GM12878 (cell line): ENCODE measurements at regions not wholly inside any gene's neighbourhood (a gene's known extent, or its start where the extent isn't known, plus 50 kb on each side); places are given as distances from the start of the nearest gene placed in this dataset.

Source experiments
- ATAC-seq: fragments of 200-7000 bp; cut with Tn5 transposase; 3 replicates; pipeline ENCODE4 v1.9.1; 2020; ENCODE audit warnings: mild to moderate bottlenecking, moderate library complexity
- BruUV-seq: library from RNA; stranded (reverse); fragments of 400-500 nt; replicated peaks from 2 replicates; lab custom pipeline; 2021; lab: Mats Ljungman, UMichigan
- CTCF ChIA-PET: fragments of 300-600 bp; sonication (Branson Sonifier 250); formaldehyde crosslinking; extraction: SDS; loops from one replicate; lab custom pipeline; 2021; ENCODE audit warnings: inconsistent platforms; lab: Yijun Ruan, JAX
- POLR2A ChIA-PET: fragments of 350-600 bp; formaldehyde crosslinking; extraction: SDS; loops from one replicate; lab custom pipeline; 2021; ENCODE audit warnings: inconsistent platforms; lab: Charles Lee
- RAD21 ChIA-PET: fragments of 300-600 bp; sonication (Branson Sonifier 250); formaldehyde crosslinking; loops from one replicate; lab custom pipeline; 2023; ENCODE audit warnings: antibody characterized with exemption; ENCODE audit not compliant: unreplicated experiment; lab: Charles Lee
- SMC1A ChIA-PET: fragments of 300-600 bp; sonication (Branson Sonifier 250); formaldehyde crosslinking; loops from one replicate; lab custom pipeline; 2023; ENCODE audit not compliant: unreplicated experiment, uncharacterized antibody; lab: Charles Lee
- DNase-seq: peaks from one replicate; pipeline ENCODE4 v3.0.0-alpha.2; 2011; ENCODE audit warnings: low read depth, low spot score
- FAIRE-seq: peaks from 3 replicates; lab custom pipeline; 2011; peaks lifted over from hg19 to GRCh38; lab: Jason Lieb, UNC
- H2AFZ ChIP-seq: 2 replicates; pipeline ENCODE4 v1.6.0; 2011; ENCODE audit warnings: low read depth, low read length, control low read depth; ENCODE audit not compliant: control insufficient read depth
- H3K27ac ChIP-seq: 2 replicates; pipeline ENCODE4 v1.5.1; 2011; ENCODE audit warnings: control low read depth; ENCODE audit not compliant: control insufficient read depth, insufficient read depth
- H3K27me3 ChIP-seq, 2 experiments: replicated peaks in 1 of 2; 2 replicates each; pipeline versions ENCODE4 v1.6.0 to v1.6.1; 2011; ENCODE audit warnings: low read length in 1 of 2; ENCODE audit not compliant: control insufficient read depth in 2 of 2, insufficient read depth in 2 of 2
- H3K36me3 ChIP-seq, 2 experiments: 2 replicates each; pipeline ENCODE4 v1.5.1; 2011; ENCODE audit warnings: low read length in 1 of 2; ENCODE audit not compliant: control insufficient read depth in 2 of 2, insufficient read depth in 2 of 2
- H3K4me1 ChIP-seq: 2 replicates; pipeline ENCODE4 v1.6.1; 2011; ENCODE audit warnings: mild to moderate bottlenecking, low read length, moderate library complexity, mixed read lengths; ENCODE audit not compliant: control insufficient read depth, insufficient read depth
- H3K4me2 ChIP-seq: 2 replicates; pipeline ENCODE4 v1.6.0; 2011; ENCODE audit warnings: control low read depth; ENCODE audit not compliant: control insufficient read depth, insufficient read depth
- H3K4me3 ChIP-seq: fragments of 200-600 bp; sonication (generic); 2 replicates; pipeline ENCODE4 v1.5.1; 2016
- H3K79me2 ChIP-seq: 2 replicates; pipeline ENCODE4 v1.6.0; 2011; ENCODE audit warnings: low read length; ENCODE audit not compliant: control insufficient read depth, insufficient read depth
- H3K9ac ChIP-seq: 2 replicates; pipeline ENCODE4 v1.8.0; 2011; ENCODE audit warnings: low read length, control low read depth, mixed read lengths; ENCODE audit not compliant: control insufficient read depth, insufficient read depth
- H3K9me3 ChIP-seq: replicated peaks from 3 replicates; pipeline ENCODE4 v1.5.1; 2011; ENCODE audit warnings: mild to moderate bottlenecking, low read length; ENCODE audit not compliant: control insufficient read depth, insufficient read depth
- H4K20me1 ChIP-seq: 2 replicates; pipeline ENCODE4 v1.6.0; 2011; ENCODE audit not compliant: control insufficient read depth, insufficient read depth
- BCL11A ChIP-seq: IDR thresholded peaks from 2 replicates; pipeline ENCODE4 v1.6.1; 2011; ENCODE audit warnings: low read depth, low read length
- CBX5 ChIP-seq: sonication (generic); IDR thresholded peaks from 2 replicates; pipeline ENCODE4 v1.6.1; 2016; ENCODE audit warnings: low read depth, moderate library complexity, mild to moderate bottlenecking, inconsistent platforms
- CHD1 ChIP-seq: IDR thresholded peaks from 2 replicates; pipeline ENCODE4 v1.6.1; 2012; ENCODE audit warnings: low read depth, low read length, improper control_type of control experiment
- CREB1 ChIP-seq: IDR thresholded peaks from 2 replicates; pipeline ENCODE4 v1.6.1; 2012; ENCODE audit warnings: low read depth, mild to moderate bottlenecking, inconsistent platforms
- NR2C1 ChIP-seq: fragments of 450-650 bp; IDR thresholded peaks from 2 replicates; pipeline ENCODE4 v1.6.1; 2017; ENCODE audit warnings: antibody characterized with exemption, mild to moderate bottlenecking, moderate library complexity
- POLR2AphosphoS2 ChIP-seq: IDR thresholded peaks from 2 replicates; pipeline ENCODE4 v1.6.1; 2011; ENCODE audit warnings: low read depth, mild to moderate bottlenecking, low read length, improper control_type of control experiment, moderate library complexity
- POLR2AphosphoS5 ChIP-seq: IDR thresholded peaks from 2 replicates; pipeline ENCODE4 v1.6.1; 2011; ENCODE audit warnings: mild to moderate bottlenecking, low read length, inconsistent platforms
- RELA ChIP-seq: fragments of 450-650 bp; IDR thresholded peaks from 2 replicates; pipeline ENCODE4 v1.8.0; 2014; ENCODE audit warnings: borderline replicate concordance; ENCODE audit not compliant: partially characterized antibody
- RUNX3 ChIP-seq: IDR thresholded peaks from 2 replicates; pipeline ENCODE4 v1.6.1; 2012; ENCODE audit warnings: low read length, inconsistent platforms
- SIX5 ChIP-seq: IDR thresholded peaks from 2 replicates; pipeline ENCODE4 v1.6.1; 2011; ENCODE audit warnings: mild to moderate bottlenecking, low read depth, low read length, moderate library complexity; ENCODE audit not compliant: severe bottlenecking
- SRF ChIP-seq, 2 experiments: IDR thresholded peaks; 2 replicates each; pipeline ENCODE4 v1.6.1; 2011; ENCODE audit warnings: low read depth in 2 of 2, low read length in 2 of 2, mild to moderate bottlenecking in 1 of 2, moderate library complexity in 1 of 2
- YBX1 ChIP-seq: fragments of 450-650 bp; IDR thresholded peaks from 2 replicates; pipeline ENCODE4 v1.6.1; 2016; ENCODE audit warnings: antibody characterized with exemption
- ZBED1 ChIP-seq: IDR thresholded peaks from 2 replicates; pipeline ENCODE4 v1.6.1; 2016; ENCODE audit warnings: borderline replicate concordance
- WGBS: methylation state at CpG from one replicate; pipeline ENCODE4 v1.1.6; 2016; ENCODE audit warnings: low lambda C conversion rate; ENCODE audit not compliant: insufficient replicate concordance, insufficient coverage; ENCODE audit errors: missing lambda C conversion rate; 5-methylcytosine and 5-hydroxymethylcytosine counted together
- in situ Hi-C: fragments of 300-500 bp; cut with MboI; formaldehyde crosslinking; loops from 9 replicates; pipeline ENCODE4 v1.14.3; 2018; ENCODE audit warnings: mixed read lengths
- intact Hi-C: fragments of 100-400 bp; cut with micrococcal nuclease; formaldehyde crosslinking; loops from one replicate; pipeline ENCODE4 v1.14.2; 2022; ENCODE audit not compliant: unreplicated experiment
- TF ChIP-seq, protein P1 (sequence below): IDR thresholded peaks from 2 replicates; pipeline ENCODE4 v1.6.1; 2012; ENCODE audit warnings: mild to moderate bottlenecking, low read depth, low read length
- TF ChIP-seq, protein P2 (sequence below): fragments of 450-650 bp; formaldehyde crosslinking; IDR thresholded peaks from 2 replicates; pipeline ENCODE4 v1.4.0; 2022; ENCODE audit warnings: mild to moderate bottlenecking, moderate library complexity
- TF ChIP-seq, protein P3 (sequence below): fragments of 450-650 bp; IDR thresholded peaks from 2 replicates; pipeline ENCODE4 v1.6.1; 2016; ENCODE audit warnings: mild to moderate bottlenecking

DNA sequence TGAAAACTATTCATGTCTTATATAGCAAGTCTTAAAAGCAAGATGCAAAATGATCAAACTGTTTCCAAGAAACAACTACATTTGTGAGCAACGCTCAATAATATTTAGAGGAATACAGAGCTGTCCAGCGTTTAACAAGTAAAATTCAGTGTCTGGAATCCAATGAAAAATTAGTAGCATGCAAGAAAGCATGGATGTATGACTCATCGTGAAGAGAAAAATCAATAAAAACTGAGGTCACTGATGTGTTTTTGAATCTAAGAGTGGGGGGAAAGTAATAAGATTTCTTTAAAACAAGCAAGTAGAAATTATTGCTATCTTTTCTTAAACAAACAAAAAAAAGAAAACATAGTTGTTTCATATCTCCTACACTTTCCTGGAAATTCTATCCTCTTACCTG, 600.3 kb upstream of the GOLIM4 start:
- Histone ChIP-seq H3K27me3 (no peaks in the 10 kb centered on the region), H3K36me3 (no peaks in the 10 kb centered on the region), H4K20me1 (no peaks in the 10 kb centered on the region), H3K4me1 (no peaks in the 10 kb centered on the region), H3K9ac (no peak overlapping the region), H3K79me2 (no peaks in the 10 kb centered on the region), H3K4me3 (no peak overlapping the region), H3K27ac (no peak overlapping the region), H2AFZ (no peak overlapping the region), H3K4me2 (no peak overlapping the region), H3K9me3 (no peaks in the 10 kb centered on the region)
- POLR2A ChIA-PET: no interaction called here
- ATAC-seq (no peak), FAIRE-seq (no peak), DNase-seq (no peak)
- no peak for TF ChIP-seq SIX5
- no peak for TF ChIP-seq POLR2AphosphoS5
- TF ChIP-seq CREB1: no peak
- no peak for TF ChIP-seq POLR2AphosphoS2
- TF ChIP-seq SRF (IDR thresholded peaks at IDR 0.05; ENCODE audit: low read depth in 2 of 2, low read length in 2 of 2): no peak
- TF ChIP-seq, protein P1, sequence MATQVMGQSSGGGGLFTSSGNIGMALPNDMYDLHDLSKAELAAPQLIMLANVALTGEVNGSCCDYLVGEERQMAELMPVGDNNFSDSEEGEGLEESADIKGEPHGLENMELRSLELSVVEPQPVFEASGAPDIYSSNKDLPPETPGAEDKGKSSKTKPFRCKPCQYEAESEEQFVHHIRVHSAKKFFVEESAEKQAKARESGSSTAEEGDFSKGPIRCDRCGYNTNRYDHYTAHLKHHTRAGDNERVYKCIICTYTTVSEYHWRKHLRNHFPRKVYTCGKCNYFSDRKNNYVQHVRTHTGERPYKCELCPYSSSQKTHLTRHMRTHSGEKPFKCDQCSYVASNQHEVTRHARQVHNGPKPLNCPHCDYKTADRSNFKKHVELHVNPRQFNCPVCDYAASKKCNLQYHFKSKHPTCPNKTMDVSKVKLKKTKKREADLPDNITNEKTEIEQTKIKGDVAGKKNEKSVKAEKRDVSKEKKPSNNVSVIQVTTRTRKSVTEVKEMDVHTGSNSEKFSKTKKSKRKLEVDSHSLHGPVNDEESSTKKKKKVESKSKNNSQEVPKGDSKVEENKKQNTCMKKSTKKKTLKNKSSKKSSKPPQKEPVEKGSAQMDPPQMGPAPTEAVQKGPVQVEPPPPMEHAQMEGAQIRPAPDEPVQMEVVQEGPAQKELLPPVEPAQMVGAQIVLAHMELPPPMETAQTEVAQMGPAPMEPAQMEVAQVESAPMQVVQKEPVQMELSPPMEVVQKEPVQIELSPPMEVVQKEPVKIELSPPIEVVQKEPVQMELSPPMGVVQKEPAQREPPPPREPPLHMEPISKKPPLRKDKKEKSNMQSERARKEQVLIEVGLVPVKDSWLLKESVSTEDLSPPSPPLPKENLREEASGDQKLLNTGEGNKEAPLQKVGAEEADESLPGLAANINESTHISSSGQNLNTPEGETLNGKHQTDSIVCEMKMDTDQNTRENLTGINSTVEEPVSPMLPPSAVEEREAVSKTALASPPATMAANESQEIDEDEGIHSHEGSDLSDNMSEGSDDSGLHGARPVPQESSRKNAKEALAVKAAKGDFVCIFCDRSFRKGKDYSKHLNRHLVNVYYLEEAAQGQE: no peak
- no peak for TF ChIP-seq RELA
- TF ChIP-seq, protein P2, sequence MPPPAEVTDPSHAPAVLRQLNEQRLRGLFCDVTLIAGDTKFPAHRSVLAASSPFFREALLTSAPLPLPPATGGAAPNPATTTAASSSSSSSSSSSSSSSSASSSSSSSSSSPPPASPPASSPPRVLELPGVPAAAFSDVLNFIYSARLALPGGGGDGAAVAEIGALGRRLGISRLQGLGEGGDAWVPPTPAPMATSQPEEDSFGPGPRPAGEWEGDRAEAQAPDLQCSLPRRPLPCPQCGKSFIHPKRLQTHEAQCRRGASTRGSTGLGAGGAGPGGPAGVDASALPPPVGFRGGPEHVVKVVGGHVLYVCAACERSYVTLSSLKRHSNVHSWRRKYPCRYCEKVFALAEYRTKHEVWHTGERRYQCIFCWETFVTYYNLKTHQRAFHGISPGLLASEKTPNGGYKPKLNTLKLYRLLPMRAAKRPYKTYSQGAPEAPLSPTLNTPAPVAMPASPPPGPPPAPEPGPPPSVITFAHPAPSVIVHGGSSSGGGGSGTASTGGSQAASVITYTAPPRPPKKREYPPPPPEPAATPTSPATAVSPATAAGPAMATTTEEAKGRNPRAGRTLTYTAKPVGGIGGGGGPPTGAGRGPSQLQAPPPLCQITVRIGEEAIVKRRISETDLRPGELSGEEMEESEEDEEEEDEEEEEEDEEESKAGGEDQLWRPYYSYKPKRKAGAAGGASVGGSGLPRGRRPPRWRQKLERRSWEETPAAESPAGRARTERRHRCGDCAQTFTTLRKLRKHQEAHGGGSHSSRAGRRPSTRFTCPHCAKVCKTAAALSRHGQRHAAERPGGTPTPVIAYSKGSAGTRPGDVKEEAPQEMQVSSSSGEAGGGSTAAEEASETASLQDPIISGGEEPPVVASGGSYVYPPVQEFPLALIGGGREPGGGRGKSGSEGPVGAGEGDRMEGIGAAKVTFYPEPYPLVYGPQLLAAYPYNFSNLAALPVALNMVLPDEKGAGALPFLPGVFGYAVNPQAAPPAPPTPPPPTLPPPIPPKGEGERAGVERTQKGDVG (CRISPR knock-in tag): no peak
- no peak for TF ChIP-seq CHD1
- no peak for TF ChIP-seq YBX1
- TF ChIP-seq BCL11A: no peak
- TF ChIP-seq ZBED1: no peak
- no peak for TF ChIP-seq CBX5
- no peak for TF ChIP-seq RUNX3
- TF ChIP-seq, protein P3, sequence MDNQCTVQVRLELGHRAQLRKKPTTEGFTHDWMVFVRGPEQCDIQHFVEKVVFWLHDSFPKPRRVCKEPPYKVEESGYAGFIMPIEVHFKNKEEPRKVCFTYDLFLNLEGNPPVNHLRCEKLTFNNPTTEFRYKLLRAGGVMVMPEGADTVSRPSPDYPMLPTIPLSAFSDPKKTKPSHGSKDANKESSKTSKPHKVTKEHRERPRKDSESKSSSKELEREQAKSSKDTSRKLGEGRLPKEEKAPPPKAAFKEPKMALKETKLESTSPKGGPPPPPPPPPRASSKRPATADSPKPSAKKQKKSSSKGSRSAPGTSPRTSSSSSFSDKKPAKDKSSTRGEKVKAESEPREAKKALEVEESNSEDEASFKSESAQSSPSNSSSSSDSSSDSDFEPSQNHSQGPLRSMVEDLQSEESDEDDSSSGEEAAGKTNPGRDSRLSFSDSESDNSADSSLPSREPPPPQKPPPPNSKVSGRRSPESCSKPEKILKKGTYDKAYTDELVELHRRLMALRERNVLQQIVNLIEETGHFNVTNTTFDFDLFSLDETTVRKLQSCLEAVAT: no peak
- TF ChIP-seq NR2C1: no peak
- CTCF ChIA-PET: no interaction called here
- RAD21 ChIA-PET: no interaction called here
- SMC1A ChIA-PET: no interaction called here
- BruUV-seq: no TSS peak
- intact Hi-C loops: no loop called here
- 53% methylated on average over 3 of the region's 3 CpGs for WGBS
- in situ Hi-C loops: no loop called here
